H1 (cell line): ENCODE measurements at regions not wholly inside any gene's neighbourhood (a gene's known extent, or its start where the extent isn't known, plus 50 kb on each side); places are given as distances from the start of the nearest gene placed in this dataset.

Experiments used
- ASH2L ChIP-seq: fragments of 200-600, 300-600 bp; sonication (generic); IDR thresholded peaks from one replicate; pipeline ENCODE4 v1.7.1; 2017; ENCODE audit warnings: low read length
- CBX5 ChIP-seq: fragments of 300-800, 300-1000 bp; sonication (generic); IDR thresholded peaks from 2 replicates; pipeline ENCODE4 v1.7.1; 2016; ENCODE audit warnings: antibody characterized with exemption, low read length, low read depth
- EZH2 ChIP-seq: fragments of 200-600 bp; sonication (generic); IDR thresholded peaks from 2 replicates; pipeline ENCODE4 v1.7.1; 2012; ENCODE audit warnings: low read depth, mild to moderate bottlenecking, moderate library complexity, low read length, inconsistent platforms; ENCODE audit not compliant: severe bottlenecking
- TF ChIP-seq, protein P1 (sequence below), 3 experiments: IDR thresholded peaks; 1 replicate in 2 of 3; 2 replicates in 1 of 3; pipeline versions ENCODE4 v1.5.1 to v1.6.1; 2011; ENCODE audit warnings: low read length in 3 of 3, mild to moderate bottlenecking in 3 of 3, inconsistent platforms in 2 of 3, low read depth in 1 of 3, moderate library complexity in 1 of 3; ENCODE audit not compliant: insufficient read depth in 1 of 3; ENCODE audit errors: control extremely low read depth in 1 of 3

DNA sequence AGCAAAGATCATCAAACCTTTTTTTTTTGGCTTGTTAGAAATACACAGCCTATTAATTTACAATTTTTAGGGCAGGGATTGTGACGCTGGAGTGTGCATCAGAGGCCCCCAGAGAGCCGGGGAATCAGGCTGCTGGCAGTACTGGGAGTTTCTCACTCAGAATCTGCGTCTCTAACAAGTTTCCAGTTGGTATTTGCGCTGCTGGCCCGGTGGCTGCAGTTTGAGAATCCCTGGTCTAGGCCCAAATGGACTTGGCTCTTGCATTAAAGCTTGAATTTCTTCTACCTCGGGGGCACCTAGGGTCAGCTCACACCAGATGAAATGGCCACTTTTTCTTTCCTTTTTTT, 150.9 kb upstream of the CIBAR2 start:
- no peak for TF ChIP-seq CBX5
- TF ChIP-seq, protein P1, sequence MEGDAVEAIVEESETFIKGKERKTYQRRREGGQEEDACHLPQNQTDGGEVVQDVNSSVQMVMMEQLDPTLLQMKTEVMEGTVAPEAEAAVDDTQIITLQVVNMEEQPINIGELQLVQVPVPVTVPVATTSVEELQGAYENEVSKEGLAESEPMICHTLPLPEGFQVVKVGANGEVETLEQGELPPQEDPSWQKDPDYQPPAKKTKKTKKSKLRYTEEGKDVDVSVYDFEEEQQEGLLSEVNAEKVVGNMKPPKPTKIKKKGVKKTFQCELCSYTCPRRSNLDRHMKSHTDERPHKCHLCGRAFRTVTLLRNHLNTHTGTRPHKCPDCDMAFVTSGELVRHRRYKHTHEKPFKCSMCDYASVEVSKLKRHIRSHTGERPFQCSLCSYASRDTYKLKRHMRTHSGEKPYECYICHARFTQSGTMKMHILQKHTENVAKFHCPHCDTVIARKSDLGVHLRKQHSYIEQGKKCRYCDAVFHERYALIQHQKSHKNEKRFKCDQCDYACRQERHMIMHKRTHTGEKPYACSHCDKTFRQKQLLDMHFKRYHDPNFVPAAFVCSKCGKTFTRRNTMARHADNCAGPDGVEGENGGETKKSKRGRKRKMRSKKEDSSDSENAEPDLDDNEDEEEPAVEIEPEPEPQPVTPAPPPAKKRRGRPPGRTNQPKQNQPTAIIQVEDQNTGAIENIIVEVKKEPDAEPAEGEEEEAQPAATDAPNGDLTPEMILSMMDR (IDR thresholded peaks at IDR 0.05; ENCODE audit: control extremely low read depth in 1 of 3, insufficient read depth in 1 of 3, low read depth in 1 of 3, low read length in 3 of 3), result no peak
- TF ChIP-seq EZH2, result no peak
- no peak for TF ChIP-seq ASH2L
